Right forelimb (tissue), 1 donor: ENCODE measurements at regions not wholly inside any gene's neighbourhood (a gene's known extent, or its start where the extent isn't known, plus 50 kb on each side); places are given as distances from the start of the nearest gene placed in this dataset.
"Not testable (repeated sequence)": the region's sequence is repeated elsewhere in the genome, so short reads cannot be mapped to it uniquely, and the experiment has no call there.

ENCODE experiments used
- DNase-seq: peaks from one replicate; pipeline ENCODE4 v3.0.0-alpha.2; 2018

DNA sequence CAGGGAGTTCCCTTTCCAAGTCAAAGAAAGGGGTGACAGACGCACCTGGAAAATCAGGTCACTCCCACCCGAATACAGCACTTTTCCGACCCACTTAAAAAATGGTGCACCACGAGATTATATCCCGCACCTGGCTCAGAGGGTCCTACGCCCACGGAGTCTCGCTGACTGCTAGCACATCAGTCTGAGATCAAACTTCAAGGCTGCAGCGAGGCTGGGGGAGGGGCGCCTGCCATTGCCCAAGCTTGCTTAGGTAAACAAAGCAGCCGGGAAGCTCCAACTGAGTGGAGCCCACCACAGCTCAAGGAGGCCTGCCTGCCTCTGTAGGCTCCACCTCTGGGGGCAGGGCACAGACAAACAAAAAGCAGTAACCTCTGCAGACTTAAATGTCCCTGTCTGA, 277.8 kb upstream of the ARHGAP42 start:
- DNase-seq = not testable (repeated sequence)

GRCh38 chr11:100419518-100419917, 267.6 kb upstream of the ARHGAP42 start:
- DNase-seq = no peak

DNA sequence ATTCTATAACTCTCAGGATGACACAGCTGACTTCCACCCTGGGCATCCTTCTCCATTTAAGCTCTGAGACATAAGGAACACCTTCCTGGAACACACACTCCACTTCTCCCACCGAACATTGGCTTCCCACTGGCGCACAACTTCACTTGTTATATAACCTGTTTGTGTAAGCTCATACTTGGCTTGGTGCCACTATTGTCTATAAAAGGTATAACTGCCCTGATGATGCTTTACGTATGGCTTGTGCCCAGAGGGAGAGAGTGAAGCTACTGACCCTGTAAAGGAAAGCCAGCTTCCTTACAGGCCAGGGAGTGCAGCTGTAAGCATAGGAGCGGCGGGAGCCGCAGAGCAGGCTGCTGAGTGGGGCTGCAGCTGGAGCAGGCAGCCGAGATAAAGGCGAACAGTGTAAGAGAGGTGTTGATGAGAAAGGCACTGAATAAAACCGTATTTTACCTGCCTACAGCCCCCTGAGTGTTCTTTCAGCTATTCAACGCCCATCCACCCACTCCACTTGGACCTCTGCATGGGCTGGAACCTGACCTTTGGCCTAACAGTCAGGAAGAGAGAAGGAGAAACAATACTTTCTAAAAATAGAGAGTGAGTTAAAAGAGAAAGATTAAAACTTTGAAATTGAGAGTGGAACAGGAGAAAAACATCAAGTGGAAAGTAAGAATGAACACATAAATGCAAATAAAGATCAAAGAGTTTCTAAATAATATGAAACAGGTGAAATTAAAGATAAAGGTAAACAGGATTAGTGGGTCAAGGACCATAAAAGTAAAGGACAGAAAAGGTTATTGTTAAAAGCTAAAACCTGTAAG, 252.1 kb upstream of the ARHGAP42 start:
- DNase-seq = no peak

- DNase-seq = no peak
Measured at GRCh38 chr11:100438376-100438775, 248.7 kb upstream of the ARHGAP42 start.

DNA sequence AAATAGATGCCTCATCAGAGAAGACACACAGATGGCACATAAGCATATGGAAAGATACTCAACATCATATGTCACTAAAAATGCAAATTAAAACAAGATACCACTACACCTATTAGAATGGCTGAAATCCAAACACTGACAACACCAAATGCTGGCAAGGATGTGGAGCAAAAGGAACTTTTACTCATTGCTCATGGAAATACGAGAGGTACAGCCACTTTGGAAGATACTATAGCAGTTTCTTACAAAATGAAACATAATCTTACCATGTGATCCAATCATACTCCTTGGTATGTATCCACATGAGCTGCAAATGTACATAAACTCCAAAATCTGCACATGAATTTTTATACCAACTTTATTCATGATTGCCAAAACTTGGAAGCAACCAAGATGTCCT, 246.0 kb upstream of the ARHGAP42 start:
- DNase-seq = no peak

- no peak for DNase-seq
Measured at GRCh38 chr11:100442017-100442416, 245.1 kb upstream of the ARHGAP42 start.

- no peak for DNase-seq
Measured at GRCh38 chr11:100445231-100445735, 241.8 kb upstream of the ARHGAP42 start.

DNA sequence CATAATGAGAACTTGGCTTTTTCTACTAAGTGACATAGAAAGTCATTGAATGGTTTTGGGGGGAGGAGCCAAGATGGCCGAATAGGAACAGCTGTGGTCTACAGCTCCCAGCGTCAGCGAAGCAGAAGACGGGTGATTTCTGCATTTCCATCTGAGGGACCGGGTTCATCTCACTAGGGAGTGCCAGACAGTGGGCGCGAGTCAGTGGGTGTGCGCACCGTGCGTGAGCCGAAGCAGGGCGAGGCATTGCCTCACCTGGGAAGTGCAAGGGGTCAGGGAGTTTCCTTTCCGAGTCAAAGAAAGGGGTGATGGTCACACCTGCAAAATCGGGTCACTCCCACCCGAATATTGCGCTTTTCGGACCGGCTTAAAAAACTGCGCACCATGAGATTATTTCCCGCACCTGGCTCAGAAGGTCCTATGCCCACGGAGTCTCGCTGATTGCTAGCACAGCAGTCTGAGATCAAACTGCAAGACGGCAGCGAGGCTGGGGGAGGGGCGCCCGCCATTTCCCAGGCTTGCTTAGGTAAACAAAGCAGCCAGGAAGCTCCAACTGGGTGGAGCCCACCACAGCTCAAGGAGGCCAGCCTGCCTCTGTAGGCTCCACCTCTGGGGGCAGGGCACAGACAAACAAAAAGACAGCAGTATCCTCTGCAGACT, 235.2 kb upstream of the ARHGAP42 start:
- not testable (repeated sequence) for DNase-seq

DNA sequence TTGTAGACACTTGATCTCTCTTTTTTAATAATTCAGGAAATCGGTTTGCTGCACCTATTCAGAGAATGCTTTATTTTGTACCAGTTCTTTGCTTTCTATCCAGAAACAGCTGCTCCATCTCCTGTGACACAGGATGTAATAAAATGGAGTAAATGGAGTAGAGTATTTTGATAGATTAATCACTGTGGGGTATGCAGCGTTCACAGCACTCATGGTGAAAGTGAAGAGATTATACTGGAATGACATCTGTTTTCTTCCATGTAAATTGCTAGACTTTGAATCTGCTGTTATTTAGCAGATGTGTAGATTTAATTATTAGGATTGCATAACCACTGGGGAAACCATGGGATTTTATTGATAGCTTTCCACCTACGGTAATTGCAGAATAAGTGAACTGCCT, 227.3 kb upstream of the ARHGAP42 start:
- no peak for DNase-seq

GRCh38 chr11:100460426-100460825, 226.7 kb upstream of the ARHGAP42 start:
- DNase-seq = no peak

- DNase-seq = no peak
Measured at GRCh38 chr11:100467821-100468508, 219.1 kb upstream of the ARHGAP42 start.

GRCh38 chr11:100469835-100470234, 217.3 kb upstream of the ARHGAP42 start:
- DNase-seq = peak; percentile 47

DNA sequence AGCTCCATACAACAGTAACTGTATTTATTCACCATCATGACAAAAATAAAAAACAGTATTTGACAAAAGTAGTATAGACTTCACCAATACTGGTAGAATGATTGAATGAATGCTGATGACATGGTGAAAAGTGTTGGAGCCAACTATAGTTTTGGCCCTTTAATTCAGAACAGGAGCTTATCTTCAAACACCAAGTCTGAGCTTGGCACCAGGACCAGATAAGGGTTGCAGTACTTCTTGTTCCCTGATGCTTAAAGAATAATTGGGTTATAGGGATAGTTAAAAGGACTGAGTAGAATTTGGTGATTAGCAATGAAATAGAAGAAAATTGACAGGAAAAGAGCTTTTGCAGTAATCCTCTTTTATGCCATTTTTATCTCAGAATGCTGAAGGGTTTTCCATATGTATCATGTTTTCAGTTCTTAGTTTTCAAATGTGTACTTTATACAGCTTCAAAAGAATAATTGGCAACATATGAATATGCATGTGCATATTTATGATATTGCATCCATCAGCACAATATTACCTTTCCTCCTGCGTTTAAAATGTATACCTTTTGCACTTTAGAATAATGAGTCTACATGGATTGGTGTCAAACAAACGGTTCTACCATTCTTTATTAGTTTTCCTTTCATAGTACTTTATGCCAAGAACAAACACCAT, 214.2 kb upstream of the ARHGAP42 start:
- no peak for DNase-seq

DNA sequence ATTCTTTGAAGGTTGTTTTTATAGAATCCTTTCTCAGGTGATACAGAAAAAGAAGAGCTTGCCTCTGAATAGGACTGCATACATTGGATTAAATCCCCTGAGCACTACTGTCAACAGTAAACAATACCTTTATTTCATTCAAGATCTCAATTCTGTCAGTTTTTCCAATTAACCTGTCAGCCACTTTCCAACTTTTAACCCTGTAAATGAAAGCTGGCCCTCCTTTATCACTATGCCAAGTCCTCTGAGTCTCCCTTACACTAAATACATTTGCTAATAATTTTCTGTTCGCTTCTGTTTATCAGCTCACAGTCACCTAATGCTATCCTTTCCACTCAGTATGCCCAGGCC, 213.7 kb upstream of the ARHGAP42 start:
- no peak for DNase-seq

- DNase-seq = no peak
Measured at GRCh38 chr11:100484948-100485347, 202.1 kb upstream of the ARHGAP42 start.

- DNase-seq = no peak
Measured at GRCh38 chr11:100498780-100499179, 188.3 kb upstream of the ARHGAP42 start.

- DNase-seq = no peak
Measured at GRCh38 chr11:100501450-100501849, 185.6 kb upstream of the ARHGAP42 start.

DNA sequence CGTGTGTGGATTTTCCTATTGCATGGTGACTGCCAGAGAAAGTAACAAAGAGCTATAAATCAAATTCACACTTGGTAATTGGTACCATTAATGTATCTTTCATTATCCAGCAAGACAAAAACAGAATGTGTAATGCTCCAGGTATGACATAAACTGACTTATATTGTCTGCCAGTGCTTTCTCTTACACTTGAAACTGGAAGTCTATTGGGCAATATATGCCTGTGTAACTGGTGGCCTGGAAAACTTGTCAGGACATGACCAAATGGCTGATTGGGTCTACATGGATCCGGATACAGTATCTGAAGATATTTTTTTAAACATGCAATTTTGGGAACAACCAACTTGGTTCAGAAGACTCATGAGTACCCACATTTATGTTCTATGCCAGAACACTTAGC, 174.6 kb upstream of the ARHGAP42 start:
- DNase-seq = no peak

DNA sequence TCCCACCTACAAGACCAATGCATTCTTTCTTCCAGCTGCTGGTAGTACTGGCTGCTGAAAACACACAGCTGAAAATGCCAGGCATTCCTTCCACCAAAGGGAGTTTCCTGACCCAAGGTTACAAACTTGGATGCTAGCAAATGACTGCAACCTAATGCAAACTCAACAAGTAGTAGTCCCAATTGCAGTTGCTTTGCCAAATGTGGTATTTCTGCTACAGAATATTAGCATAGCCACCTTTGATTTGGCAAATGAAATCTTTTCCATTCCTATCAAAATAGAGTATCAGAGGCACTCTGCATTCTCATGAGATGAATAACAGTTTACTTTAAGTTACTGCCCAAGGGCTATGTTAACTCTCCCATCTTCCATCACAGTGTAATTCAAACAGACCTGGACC, 172.0 kb upstream of the ARHGAP42 start:
- no peak for DNase-seq

DNA sequence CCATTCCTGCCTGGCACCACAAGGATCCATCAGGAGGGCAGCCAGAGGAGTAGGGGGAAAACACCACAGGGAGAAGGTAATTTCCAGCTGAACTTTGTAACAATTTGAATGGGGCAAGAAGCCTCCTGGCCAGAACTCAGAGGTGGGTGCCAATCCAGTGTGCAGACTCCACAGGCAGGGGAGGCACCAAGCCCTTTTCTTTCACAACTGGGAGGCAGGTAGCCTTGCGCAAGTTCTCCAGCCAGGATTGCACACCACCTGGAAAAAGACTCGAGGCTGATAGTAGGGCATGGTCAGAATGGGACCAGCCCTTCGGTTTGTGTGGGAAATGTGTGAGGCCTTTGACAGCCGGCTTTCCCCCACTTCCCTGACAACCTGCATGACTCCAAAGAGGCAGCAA, 161.9 kb upstream of the ARHGAP42 start:
- DNase-seq = no peak

DNA sequence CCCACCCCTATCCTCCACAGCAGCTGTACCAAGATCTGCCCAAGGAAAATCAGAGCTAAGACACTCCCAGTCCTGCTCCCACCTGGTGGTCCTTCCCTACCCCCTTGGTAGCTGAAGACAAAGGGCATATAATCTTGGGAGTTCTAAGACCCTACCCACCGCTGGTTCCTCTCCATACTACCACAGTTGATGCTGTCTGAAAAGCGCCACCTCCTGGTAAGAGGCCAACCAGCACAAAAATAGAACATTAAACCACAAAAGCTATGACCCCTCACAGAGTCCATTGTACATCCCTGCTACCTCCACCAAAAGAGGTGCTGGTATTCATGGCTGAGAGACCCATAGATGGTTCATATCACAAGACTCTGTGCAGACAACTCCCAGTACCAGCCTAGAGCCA, 161.5 kb upstream of the ARHGAP42 start:
- DNase-seq = no peak

GRCh38 chr11:100528872-100529416, 158.1 kb upstream of the ARHGAP42 start:
- no peak for DNase-seq

DNA sequence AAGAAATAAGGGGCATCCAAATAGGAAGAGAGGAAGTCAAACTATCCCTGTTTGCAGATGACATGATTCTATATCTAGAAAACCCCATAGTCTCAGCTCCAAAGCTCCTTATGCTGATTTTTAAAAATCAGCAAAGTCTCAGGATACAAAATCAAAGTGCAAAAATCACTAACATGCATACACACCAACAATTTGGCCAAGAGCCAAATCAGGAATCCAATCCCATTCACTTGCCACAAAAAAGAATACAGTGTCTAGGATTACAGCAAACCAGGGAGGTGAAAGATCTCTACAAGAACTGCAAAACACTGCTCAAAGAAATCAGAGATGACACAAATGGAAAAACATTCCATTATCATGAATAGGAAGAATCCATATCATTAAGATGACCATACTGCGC, 155.8 kb upstream of the ARHGAP42 start:
- DNase-seq = not testable (repeated sequence)
